ENCODE measurements at regions not wholly inside any gene's neighbourhood (a gene's known extent, or its start where the extent isn't known, plus 50 kb on each side); places are given as distances from the start of the nearest gene placed in this dataset.
A peak's percentile ranks its signal among the peaks of the same experiment; 100 is the strongest.

DNA sequence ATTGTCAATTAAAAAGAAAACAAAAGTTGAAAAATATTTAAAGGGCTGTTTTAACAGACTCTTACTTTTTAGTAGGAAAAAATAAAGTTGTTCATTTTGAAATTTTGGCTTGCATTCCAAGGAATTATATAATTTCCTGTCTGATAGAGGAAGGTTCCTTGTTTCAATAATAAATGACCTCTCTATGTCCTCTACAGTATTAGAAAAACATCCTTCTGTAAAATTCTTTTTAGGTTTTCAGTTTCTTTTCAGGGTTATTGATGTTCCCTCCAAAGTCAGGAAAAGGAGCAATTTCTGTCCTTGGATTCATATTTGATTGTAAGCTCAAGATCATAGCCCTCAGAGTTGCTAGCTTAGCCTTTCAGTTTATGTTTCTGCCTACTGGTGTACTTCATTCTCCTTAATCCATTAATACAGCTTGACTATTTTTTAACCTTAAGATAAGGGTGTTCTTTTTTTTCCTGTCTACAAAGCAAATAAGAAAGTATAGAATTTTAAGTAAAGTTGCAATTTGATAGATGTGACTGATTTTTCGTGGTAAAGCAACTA, 125.2 kb upstream of the COL3A1 start:
- CTCF ChIA-PET: no interaction called here
- H3K36me3 Mint-ChIP-seq (ENCODE audit: low read depth): no peaks in the 10 kb centered on the region
- no peaks in the 10 kb centered on the region for H3K4me1 Mint-ChIP-seq (ENCODE audit: low read depth)
- H3K9me3 Mint-ChIP-seq: peaks cover 5% of the 10 kb centered on the region
- intact Hi-C loops (cut with micrococcal nuclease): no loop called here
- DNase-seq: no peak
- H3K27ac Mint-ChIP-seq: no peak overlapping the region
- no peaks in the 10 kb centered on the region for H3K27me3 Mint-ChIP-seq (ENCODE audit: low read depth)
- H3K4me3 Mint-ChIP-seq: no peak overlapping the region

DNA sequence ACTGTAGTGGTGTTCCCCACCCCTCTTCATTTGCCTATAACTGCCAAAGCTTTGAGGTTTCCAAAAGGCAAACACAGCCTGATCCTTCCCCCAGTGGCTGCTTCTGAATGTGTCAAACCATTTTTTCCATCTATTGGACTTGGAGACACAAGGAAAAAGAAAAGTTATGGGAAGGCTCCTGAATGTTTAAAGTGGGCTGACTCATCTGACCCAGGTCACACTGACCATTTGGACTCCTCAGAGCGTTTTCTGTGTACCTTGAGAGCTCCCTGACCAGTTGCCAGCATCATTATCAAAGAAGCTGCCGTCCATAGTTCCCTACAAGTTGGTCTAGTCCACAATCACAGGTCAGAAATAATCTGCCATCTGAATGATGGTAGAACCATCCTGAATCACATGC, 123.4 kb upstream of the COL3A1 start:
- CTCF ChIA-PET: no interaction called here
- peaks cover 5% of the 10 kb centered on the region for H3K9me3 Mint-ChIP-seq
- H3K36me3 Mint-ChIP-seq (ENCODE audit: low read depth): no peaks in the 10 kb centered on the region
- intact Hi-C loops (cut with micrococcal nuclease): no loop called here
- no peak overlapping the region for H3K27ac Mint-ChIP-seq
- no peaks in the 10 kb centered on the region for H3K4me1 Mint-ChIP-seq (ENCODE audit: low read depth)
- DNase-seq: no peak
- H3K4me3 Mint-ChIP-seq: no peak overlapping the region
- H3K27me3 Mint-ChIP-seq (ENCODE audit: low read depth): no peaks in the 10 kb centered on the region

DNA sequence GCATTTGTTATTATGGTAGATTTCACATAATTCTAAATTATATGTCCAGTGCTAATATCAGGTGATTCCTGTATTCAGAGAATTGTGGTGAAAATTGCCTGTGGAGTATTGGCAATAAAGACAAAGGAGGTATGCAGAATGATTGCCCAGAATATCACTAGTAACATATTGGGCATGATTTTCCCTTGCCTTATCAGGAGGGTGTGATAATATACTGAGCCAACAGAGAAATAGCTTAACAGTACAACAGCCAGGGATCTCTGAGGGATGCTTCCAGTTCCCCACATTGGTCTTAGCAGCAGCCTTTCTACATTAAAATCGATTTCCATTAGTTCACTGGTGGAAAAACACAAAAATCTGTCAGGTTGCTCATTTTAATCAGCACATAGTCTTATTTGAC, 122.9 kb upstream of the COL3A1 start:
- peaks cover 5% of the 10 kb centered on the region for H3K9me3 Mint-ChIP-seq
- intact Hi-C loops (cut with micrococcal nuclease): no loop called here
- no peaks in the 10 kb centered on the region for H3K36me3 Mint-ChIP-seq (ENCODE audit: low read depth)
- H3K27ac Mint-ChIP-seq: no peak overlapping the region
- H3K4me3 Mint-ChIP-seq: no peak overlapping the region
- H3K4me1 Mint-ChIP-seq (ENCODE audit: low read depth): no peaks in the 10 kb centered on the region
- CTCF ChIA-PET: no interaction called here
- DNase-seq: no peak
- no peaks in the 10 kb centered on the region for H3K27me3 Mint-ChIP-seq (ENCODE audit: low read depth)

GRCh38 chr2:188851826-188852225, 122.3 kb upstream of the COL3A1 start:
- Mint-ChIP-seq H3K4me1 (ENCODE audit: low read depth) (no peaks in the 10 kb centered on the region), H3K27ac (no peak overlapping the region), H3K36me3 (ENCODE audit: low read depth) (no peaks in the 10 kb centered on the region), H3K4me3 (no peak overlapping the region), H3K9me3 (no peaks in the 10 kb centered on the region), H3K27me3 (ENCODE audit: low read depth) (no peaks in the 10 kb centered on the region)
- CTCF ChIA-PET: no interaction called here
- intact Hi-C loops (cut with micrococcal nuclease): no loop called here
- no peak for DNase-seq

DNA sequence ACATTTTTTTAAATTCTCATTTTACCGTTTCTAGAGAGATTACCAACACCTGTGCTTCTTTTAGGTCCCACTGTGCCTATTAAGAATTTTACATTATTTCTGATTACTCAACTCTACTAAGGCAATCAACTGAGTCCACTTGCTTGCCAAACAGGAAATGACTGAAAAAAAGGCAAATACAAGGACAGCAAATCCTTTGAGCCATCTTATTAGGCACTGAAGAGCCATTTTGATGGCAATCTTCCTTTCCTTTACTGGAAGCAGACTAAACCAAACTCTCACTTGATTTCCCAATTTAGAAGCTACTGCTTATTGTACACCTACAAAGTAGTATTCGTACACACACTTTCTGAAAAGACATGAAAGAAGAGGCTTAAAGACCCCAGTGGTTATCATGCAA, 121.4 kb upstream of the COL3A1 start:
- H3K4me1 Mint-ChIP-seq (ENCODE audit: low read depth): no peaks in the 10 kb centered on the region
- intact Hi-C loops (cut with micrococcal nuclease): no loop called here
- CTCF ChIA-PET: no interaction called here
- H3K27ac Mint-ChIP-seq: no peak overlapping the region
- H3K4me3 Mint-ChIP-seq: no peak overlapping the region
- no peaks in the 10 kb centered on the region for H3K36me3 Mint-ChIP-seq (ENCODE audit: low read depth)
- DNase-seq: no peak
- no peaks in the 10 kb centered on the region for H3K27me3 Mint-ChIP-seq (ENCODE audit: low read depth)
- no peaks in the 10 kb centered on the region for H3K9me3 Mint-ChIP-seq

GRCh38 chr2:188853307-188853706, 120.9 kb upstream of the COL3A1 start:
- intact Hi-C loops (cut with micrococcal nuclease): no loop called here
- no peak overlapping the region for H3K4me3 Mint-ChIP-seq
- no peak for DNase-seq
- H3K4me1 Mint-ChIP-seq (ENCODE audit: low read depth): no peaks in the 10 kb centered on the region
- H3K27me3 Mint-ChIP-seq (ENCODE audit: low read depth): no peaks in the 10 kb centered on the region
- CTCF ChIA-PET: interaction anchor here (0.6 kb wide), 1 partner anchor 1492 kb away, joined by 3 read pairs; no protein-coding TSS in a partner anchor
- no peak overlapping the region for H3K27ac Mint-ChIP-seq
- no peaks in the 10 kb centered on the region for H3K9me3 Mint-ChIP-seq
- no peaks in the 10 kb centered on the region for H3K36me3 Mint-ChIP-seq (ENCODE audit: low read depth)

DNA sequence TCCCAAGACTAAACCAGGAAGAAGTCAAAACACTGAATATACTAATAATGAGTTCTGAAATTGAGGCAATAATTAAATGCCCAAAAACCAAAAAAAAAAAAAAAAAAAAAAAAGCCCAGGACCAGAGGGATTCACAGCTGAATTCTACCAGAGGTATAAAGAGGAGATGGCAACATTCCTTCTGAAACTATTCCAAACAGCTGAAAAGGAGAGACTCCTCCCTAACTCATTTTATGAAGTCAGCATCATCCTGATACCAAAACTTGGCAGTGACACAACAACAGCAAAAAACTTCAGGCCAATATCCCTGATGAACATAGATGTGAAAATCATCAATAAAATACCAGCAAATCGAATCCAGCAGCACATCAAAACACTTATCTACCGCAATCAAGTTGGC, 108.5 kb upstream of the COL3A1 start:
- H3K4me3 Mint-ChIP-seq: no peak overlapping the region
- CTCF ChIA-PET: interaction anchor here (0.6 kb wide), 1 partner anchor 730 kb away, joined by 4 read pairs; no protein-coding TSS in a partner anchor
- peaks cover 15% of the 10 kb centered on the region for H3K9me3 Mint-ChIP-seq
- no peak overlapping the region for H3K27ac Mint-ChIP-seq
- DNase-seq: no peak
- H3K4me1 Mint-ChIP-seq (ENCODE audit: low read depth): no peaks in the 10 kb centered on the region
- H3K36me3 Mint-ChIP-seq (ENCODE audit: low read depth): no peaks in the 10 kb centered on the region
- peaks cover 2% of the 10 kb centered on the region for H3K27me3 Mint-ChIP-seq (ENCODE audit: low read depth)
- intact Hi-C loops (cut with micrococcal nuclease): no loop called here

- Mint-ChIP-seq H3K4me3 (no peak overlapping the region), H3K27me3 (ENCODE audit: low read depth) (no peaks in the 10 kb centered on the region), H3K27ac (no peak overlapping the region), H3K4me1 (ENCODE audit: low read depth) (no peaks in the 10 kb centered on the region), H3K36me3 (ENCODE audit: low read depth) (no peaks in the 10 kb centered on the region), H3K9me3 (peaks cover 15% of the 10 kb centered on the region)
- no peak for DNase-seq
- intact Hi-C loops (cut with micrococcal nuclease): no loop called here
- CTCF ChIA-PET: no interaction called here
Observed at GRCh38 chr2:188869550-188869949, 104.6 kb upstream of the COL3A1 start.

DNA sequence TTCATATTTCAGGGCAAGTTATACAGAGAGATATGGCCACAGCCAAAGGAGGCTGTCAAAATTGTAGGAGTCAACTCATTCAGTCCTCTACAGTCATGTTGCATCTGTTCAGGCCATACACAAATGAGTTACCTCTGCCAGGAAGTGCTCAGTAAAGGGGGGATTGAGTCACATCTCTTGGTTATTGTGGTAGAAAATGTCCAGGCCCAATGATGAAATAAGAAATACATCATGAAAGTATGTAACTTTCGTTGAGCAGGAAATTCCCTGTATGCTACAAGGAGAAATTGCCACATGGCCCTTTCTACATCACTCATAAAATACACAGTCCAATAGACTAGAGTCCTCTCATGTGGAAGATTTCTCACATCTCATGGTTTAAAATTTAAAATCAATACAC, 103.9 kb upstream of the COL3A1 start:
- Mint-ChIP-seq H3K4me1 (ENCODE audit: low read depth) (no peaks in the 10 kb centered on the region), H3K36me3 (ENCODE audit: low read depth) (no peaks in the 10 kb centered on the region), H3K27ac (no peak overlapping the region), H3K27me3 (ENCODE audit: low read depth) (no peaks in the 10 kb centered on the region), H3K4me3 (no peak overlapping the region), H3K9me3 (peaks cover 15% of the 10 kb centered on the region)
- CTCF ChIA-PET: no interaction called here
- intact Hi-C loops (cut with micrococcal nuclease): no loop called here
- DNase-seq: peak; percentile 10

- Mint-ChIP-seq H3K4me1 (ENCODE audit: low read depth) (no peaks in the 10 kb centered on the region), H3K4me3 (no peak overlapping the region), H3K9me3 (no peaks in the 10 kb centered on the region), H3K27me3 (ENCODE audit: low read depth) (peaks cover 2% of the 10 kb centered on the region), H3K27ac (no peak overlapping the region), H3K36me3 (ENCODE audit: low read depth) (no peaks in the 10 kb centered on the region)
- intact Hi-C loops (cut with micrococcal nuclease): no loop called here
- no peak for DNase-seq
- CTCF ChIA-PET: no interaction called here
Observed at GRCh38 chr2:188875104-188875503, 99.1 kb upstream of the COL3A1 start.

GRCh38 chr2:188878716-188879115, 95.5 kb upstream of the COL3A1 start:
- H3K4me1 Mint-ChIP-seq (ENCODE audit: low read depth): no peaks in the 10 kb centered on the region
- CTCF ChIA-PET: no interaction called here
- intact Hi-C loops (cut with micrococcal nuclease): no loop called here
- H3K27ac Mint-ChIP-seq: no peak overlapping the region
- H3K9me3 Mint-ChIP-seq: no peaks in the 10 kb centered on the region
- H3K4me3 Mint-ChIP-seq: no peak overlapping the region
- no peaks in the 10 kb centered on the region for H3K36me3 Mint-ChIP-seq (ENCODE audit: low read depth)
- peaks cover 2% of the 10 kb centered on the region for H3K27me3 Mint-ChIP-seq (ENCODE audit: low read depth)
- no peak for DNase-seq

DNA sequence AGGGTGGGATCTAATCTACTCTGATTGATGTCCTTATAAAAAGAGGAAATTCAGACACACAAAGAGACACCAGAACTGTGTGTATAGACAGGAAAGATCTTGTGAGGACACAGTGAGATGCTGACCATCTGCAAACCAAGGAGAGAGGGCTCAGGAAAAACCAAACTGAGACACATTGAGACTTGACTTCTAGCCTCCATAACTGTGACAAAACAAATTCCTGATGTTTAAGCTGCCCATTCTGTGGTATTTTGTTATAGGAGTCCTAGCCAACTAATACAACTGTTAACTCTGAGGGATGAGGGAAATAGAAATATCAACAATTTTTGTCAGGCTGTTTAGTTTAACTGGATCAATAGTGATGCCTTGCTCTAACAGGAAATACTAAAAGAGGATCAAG, 93.4 kb upstream of the COL3A1 start:
- Mint-ChIP-seq H3K4me3 (no peak overlapping the region), H3K4me1 (ENCODE audit: low read depth) (no peaks in the 10 kb centered on the region), H3K27me3 (ENCODE audit: low read depth) (peaks cover 2% of the 10 kb centered on the region), H3K9me3 (no peaks in the 10 kb centered on the region), H3K36me3 (ENCODE audit: low read depth) (no peaks in the 10 kb centered on the region), H3K27ac (no peak overlapping the region)
- CTCF ChIA-PET: no interaction called here
- DNase-seq: no peak
- intact Hi-C loops (cut with micrococcal nuclease): no loop called here

DNA sequence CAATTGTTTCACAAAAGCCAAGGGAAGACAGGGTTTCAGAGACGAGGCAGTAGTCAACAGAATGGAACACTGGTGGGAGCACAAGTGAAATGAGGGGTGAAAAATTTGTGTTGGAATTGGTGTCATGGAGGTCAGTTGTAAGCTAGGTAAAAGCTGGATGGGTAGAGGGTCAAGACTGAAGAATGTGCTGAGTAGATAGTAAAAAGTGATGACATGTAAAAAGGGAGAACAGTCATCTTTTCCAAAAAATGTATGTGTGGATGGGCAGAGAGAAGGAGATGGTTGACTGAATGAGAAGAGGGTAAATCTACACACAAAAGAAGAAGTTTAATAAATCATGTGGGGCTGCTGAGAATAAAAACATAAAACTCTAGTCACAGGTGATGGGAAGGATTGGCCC, 92.7 kb upstream of the COL3A1 start:
- no peaks in the 10 kb centered on the region for H3K36me3 Mint-ChIP-seq (ENCODE audit: low read depth)
- H3K27ac Mint-ChIP-seq: no peak overlapping the region
- no peak for DNase-seq
- H3K4me1 Mint-ChIP-seq (ENCODE audit: low read depth): no peaks in the 10 kb centered on the region
- peaks cover 2% of the 10 kb centered on the region for H3K27me3 Mint-ChIP-seq (ENCODE audit: low read depth)
- intact Hi-C loops (cut with micrococcal nuclease): no loop called here
- no peaks in the 10 kb centered on the region for H3K9me3 Mint-ChIP-seq
- H3K4me3 Mint-ChIP-seq: no peak overlapping the region
- CTCF ChIA-PET: no interaction called here

DNA sequence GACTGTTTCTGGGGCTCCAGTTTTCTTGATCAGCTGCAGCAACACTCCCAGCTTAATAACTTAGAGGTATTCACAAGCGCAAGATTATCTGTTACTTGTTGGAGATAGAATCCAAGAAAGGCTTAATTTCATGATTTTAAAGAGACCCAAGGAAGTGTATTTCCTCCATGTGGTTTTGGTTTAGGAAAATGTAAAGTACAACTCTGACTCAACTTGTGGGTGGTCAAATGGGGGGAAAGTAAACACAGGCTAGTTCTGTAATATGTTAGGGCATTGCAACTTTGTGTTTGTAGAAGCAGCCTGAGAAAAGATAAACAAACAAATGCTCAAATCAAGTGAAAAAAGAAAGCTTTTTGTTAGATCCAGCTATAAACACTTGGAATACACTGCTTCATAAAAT, 90.1 kb upstream of the COL3A1 start:
- Mint-ChIP-seq H3K27me3 (ENCODE audit: low read depth) (peaks cover 2% of the 10 kb centered on the region), H3K36me3 (ENCODE audit: low read depth) (no peaks in the 10 kb centered on the region), H3K4me3 (no peak overlapping the region), H3K9me3 (no peaks in the 10 kb centered on the region), H3K27ac (no peak overlapping the region), H3K4me1 (ENCODE audit: low read depth) (no peaks in the 10 kb centered on the region)
- DNase-seq: no peak
- CTCF ChIA-PET: interaction anchor here (0.6 kb wide), 1 partner anchor 46 kb away, joined by 3 read pairs; no protein-coding TSS in a partner anchor
- intact Hi-C loops (cut with micrococcal nuclease): no loop called here

All from activated naive CD4-positive, alpha-beta T cell treated with anti-CD3 and anti-CD28 coated beads for 36 hours (primary cell).